ENCODE measurements at regions not wholly inside any gene's neighbourhood (a gene's known extent, or its start where the extent isn't known, plus 50 kb on each side); places are given as distances from the start of the nearest gene placed in this dataset.

DNA sequence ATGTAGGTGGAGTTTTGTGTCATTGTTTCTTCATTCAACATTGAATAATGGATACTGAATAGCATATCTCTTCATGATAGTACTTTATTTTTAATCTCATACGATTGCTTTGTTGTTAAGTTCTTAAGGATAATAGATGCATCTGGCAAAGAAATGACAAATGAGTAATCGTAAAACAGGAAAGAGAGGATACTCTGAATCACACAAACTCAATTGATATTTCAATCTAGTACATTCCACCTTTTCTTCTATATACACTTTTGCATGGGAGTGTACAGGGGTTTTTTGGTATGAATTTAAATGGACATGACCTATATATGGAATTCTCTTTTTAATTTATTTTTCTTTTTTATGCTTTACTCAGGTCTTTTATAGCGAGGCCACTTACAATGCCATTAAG, 186.9 kb upstream of the STK26 start:
- TF ChIP-seq CTCF (IDR thresholded peaks at IDR 0.05): no peak
- TF ChIP-seq POLR2A (IDR thresholded peaks at IDR 0.05): no peak
- no peak for TF ChIP-seq EP300 (IDR thresholded peaks at IDR 0.05)
